ENCODE measurements at regions not wholly inside any gene's neighbourhood (a gene's known extent, or its start where the extent isn't known, plus 50 kb on each side); places are given as distances from the start of the nearest gene placed in this dataset.

GRCh38 chrX:15939737-15940136 is 85.1 kb upstream of the AP1S2 start:
- no peak overlapping the region for H3K27ac ChIP-seq (ENCODE audit: low read depth in 1 of 2, low read length in 2 of 2)
- no peak overlapping the region for H3K9ac ChIP-seq (ENCODE audit: low read depth in 1 of 2, low read length in 2 of 2)
- DNase-seq (ENCODE audit: low spot score), result no peak
- TF ChIP-seq JUND (IDR thresholded peaks at IDR 0.05), result no peak
- no peak for TF ChIP-seq EGR1 (IDR thresholded peaks at IDR 0.05; ENCODE audit: low read depth in 2 of 2)
- TF ChIP-seq FOXA2 (IDR thresholded peaks at IDR 0.05), result no peak
- TF ChIP-seq SP1 (IDR thresholded peaks at IDR 0.05), result no peak
- no peak for TF ChIP-seq NR2F2 (IDR thresholded peaks at IDR 0.05)
- no peak for TF ChIP-seq HNF4A (conservative IDR thresholded peaks at IDR 0.05)
- no peak for TF ChIP-seq RXRA (IDR thresholded peaks at IDR 0.05)
- TF ChIP-seq GABPA (IDR thresholded peaks at IDR 0.05 in 1 of 2, conservative IDR thresholded peaks at IDR 0.05 in 1 of 2), result no peak
- no peak for TF ChIP-seq REST (IDR thresholded peaks at IDR 0.05)
- TF ChIP-seq YY1 (IDR thresholded peaks at IDR 0.05), result no peak
- TF ChIP-seq ATF3 (IDR thresholded peaks at IDR 0.05), result no peak
- no peak for TF ChIP-seq HNF4G (IDR thresholded peaks at IDR 0.05)
- no peak for TF ChIP-seq MAX (IDR thresholded peaks at IDR 0.05)
- TF ChIP-seq CTCF (IDR thresholded peaks at IDR 0.05; ENCODE audit: low read depth, low read length, missing input control), result no peak
- no peak for TF ChIP-seq RAD21 (IDR thresholded peaks at IDR 0.05)
- TF ChIP-seq ZBTB33 (IDR thresholded peaks at IDR 0.05), result no peak
- TF ChIP-seq TAF1 (conservative IDR thresholded peaks at IDR 0.05), result no peak
- TF ChIP-seq FOXA1 (IDR thresholded peaks at IDR 0.05), result no peak
- no peak overlapping the region for H3K4me3 ChIP-seq (ENCODE audit: low read depth in 1 of 3, low read length in 3 of 3)
- 74% methylated on average over 2 of the region's 2 CpGs for WGBS
- H3K4me1 ChIP-seq (ENCODE audit: control insufficient read depth in 4 of 4, insufficient read depth in 4 of 4, low read length in 3 of 4), result no peaks in the 10 kb centered on the region
- H3K27me3 ChIP-seq (ENCODE audit: control insufficient read depth in 4 of 4, insufficient read depth in 4 of 4, low read length in 3 of 4), result no peaks in the 10 kb centered on the region
- H3K9me3 ChIP-seq (ENCODE audit: control insufficient read depth in 4 of 4, low read length in 3 of 4), result no peaks in the 10 kb centered on the region
- no peaks in the 10 kb centered on the region for H3K36me3 ChIP-seq (ENCODE audit: control insufficient read depth in 4 of 4, insufficient read depth in 3 of 4, low read depth in 1 of 4, low read length in 3 of 4)

Measured in liver (tissue), 8 donors.